A673 (cell line): ENCODE measurements at regions not wholly inside any gene's neighbourhood (a gene's known extent, or its start where the extent isn't known, plus 50 kb on each side); places are given as distances from the start of the nearest gene placed in this dataset.

ENCODE experiments used
- BruUV-seq: library from RNA; stranded (reverse); fragments of 400-500 nt; replicated peaks from 2 replicates; lab custom pipeline; 2021; lab: Mats Ljungman, UMichigan
- CTCF ChIA-PET: fragments of 300-600 bp; sonication (Branson Sonifier 250); formaldehyde crosslinking; loops from one replicate; lab custom pipeline; 2022; ENCODE audit warnings: antibody characterized with exemption; lab: Charles Lee
- POLR2A ChIA-PET: fragments of 300-600 bp; sonication (Branson Sonifier 250); formaldehyde crosslinking; loops from one replicate; lab custom pipeline; 2022; ENCODE audit warnings: antibody characterized with exemption; ENCODE audit not compliant: low non-redundant PET; lab: Charles Lee
- DNase-seq: peaks from one replicate; pipeline ENCODE4 v3.0.0-alpha.2; 2015; ENCODE audit warnings: low spot score
- H3K27ac ChIP-seq: fragments of 200-600 bp; sonication (generic); 2 replicates; pipeline ENCODE4 v1.5.1; 2016; ENCODE audit warnings: mixed run types, low read depth, mild to moderate bottlenecking, mixed read lengths, antibody characterized with exemption, low read length; ENCODE audit not compliant: poor library complexity, severe bottlenecking
- H3K27me3 ChIP-seq: fragments of 200-600 bp; sonication (generic); replicated peaks from 2 replicates; pipeline ENCODE4 v1.6.1; 2017; ENCODE audit warnings: mixed run types, low read depth, mild to moderate bottlenecking, mixed read lengths, antibody characterized with exemption, low read length; ENCODE audit not compliant: insufficient read depth, poor library complexity
- H3K36me3 ChIP-seq: fragments of 200-600 bp; sonication (generic); 2 replicates; pipeline ENCODE4 v1.6.1; 2016; ENCODE audit warnings: mixed run types, mild to moderate bottlenecking, mixed read lengths, antibody characterized with exemption, low read length; ENCODE audit not compliant: insufficient read depth, poor library complexity, severe bottlenecking
- H3K4me1 ChIP-seq: fragments of 200-600 bp; sonication (generic); 2 replicates; pipeline ENCODE4 v1.6.1; 2017; ENCODE audit warnings: mixed run types, mild to moderate bottlenecking, mixed read lengths, antibody characterized with exemption, low read length; ENCODE audit not compliant: insufficient read depth, poor library complexity, severe bottlenecking
- H3K4me3 ChIP-seq: fragments of 200-600 bp; sonication (generic); 2 replicates; pipeline ENCODE4 v1.5.1; 2016; ENCODE audit warnings: low read depth, mixed run types, mild to moderate bottlenecking, mixed read lengths, low read length; ENCODE audit not compliant: poor library complexity, severe bottlenecking
- H3K9me3 ChIP-seq: fragments of 200-600 bp; sonication (generic); 2 replicates; pipeline ENCODE4 v1.6.1; 2016; ENCODE audit warnings: mixed run types, low read depth, mild to moderate bottlenecking, mixed read lengths, antibody characterized with exemption, low read length; ENCODE audit not compliant: poor library complexity, severe bottlenecking
- CTCF ChIP-seq: fragments of 300-800, 200-600 bp; sonication (generic); conservative IDR thresholded peaks from 2 replicates; pipeline ENCODE4 v1.5.1; 2017; ENCODE audit warnings: low read depth, mild to moderate bottlenecking, antibody characterized with exemption, low read length, moderate library complexity, mixed read lengths
- EZH2 ChIP-seq: fragments of 200-600 bp; sonication (generic); IDR thresholded peaks from 2 replicates; pipeline ENCODE4 v1.6.1; 2017; ENCODE audit warnings: borderline replicate concordance, low read depth, mild to moderate bottlenecking, mixed read lengths, antibody characterized with exemption, low read length; ENCODE audit not compliant: poor library complexity, severe bottlenecking
- intact Hi-C: fragments of 100-400 bp; cut with micrococcal nuclease; formaldehyde crosslinking; loops from one replicate; pipeline ENCODE4 v1.10.0; 2022; ENCODE audit not compliant: unreplicated experiment

GRCh38 chr6:74587386-74587785 is 618.5 kb downstream of the COL12A1 start:
- ChIA-PET POLR2A (no interaction called here), CTCF (no interaction called here)
- H3K4me3 ChIP-seq: no peak overlapping the region
- no peaks in the 10 kb centered on the region for H3K4me1 ChIP-seq
- H3K36me3 ChIP-seq: no peaks in the 10 kb centered on the region
- no peaks in the 10 kb centered on the region for H3K9me3 ChIP-seq
- BruUV-seq: no TSS peak
- intact Hi-C loops: no loop called here
- no peak for TF ChIP-seq EZH2
- no peak overlapping the region for H3K27ac ChIP-seq
- no peaks in the 10 kb centered on the region for H3K27me3 ChIP-seq
- DNase-seq: no peak

DNA sequence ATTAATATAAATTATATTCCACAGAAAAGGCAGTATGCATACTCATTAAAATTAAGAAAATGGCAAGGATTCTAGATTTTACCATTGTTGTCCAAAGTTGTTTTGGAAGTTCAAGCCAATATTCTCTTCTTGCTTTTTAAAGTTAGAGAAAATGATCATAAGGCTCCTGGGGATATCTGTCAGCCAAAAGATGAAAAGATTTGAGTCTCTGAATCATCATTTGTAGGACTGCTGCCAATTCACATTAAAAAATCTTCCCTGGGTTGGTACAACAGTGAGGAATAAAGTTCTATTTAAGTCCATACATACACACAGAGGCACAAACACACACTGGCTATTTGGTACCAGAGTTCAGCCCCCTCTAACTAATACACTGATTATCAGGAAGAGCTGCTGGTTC is 620.1 kb downstream of the COL12A1 start:
- Histone ChIP-seq H3K4me3 (no peak overlapping the region), H3K36me3 (no peaks in the 10 kb centered on the region), H3K4me1 (no peaks in the 10 kb centered on the region), H3K9me3 (no peaks in the 10 kb centered on the region), H3K27ac (no peak overlapping the region), H3K27me3 (no peaks in the 10 kb centered on the region)
- ChIA-PET CTCF (no interaction called here), POLR2A (no interaction called here)
- TF ChIP-seq EZH2: no peak
- no peak for TF ChIP-seq CTCF
- BruUV-seq: no TSS peak
- DNase-seq: no peak
- intact Hi-C loops: no loop called here

- H3K27me3 ChIP-seq: no peaks in the 10 kb centered on the region
- no peak overlapping the region for H3K4me3 ChIP-seq
- H3K36me3 ChIP-seq: no peaks in the 10 kb centered on the region
- no peak overlapping the region for H3K27ac ChIP-seq
- TF ChIP-seq CTCF (no peak), EZH2 (no peak)
- H3K9me3 ChIP-seq: no peaks in the 10 kb centered on the region
- ChIA-PET POLR2A (no interaction called here), CTCF (no interaction called here)
- intact Hi-C loops: no loop called here
- BruUV-seq: no TSS peak
- peaks cover 8% of the 10 kb centered on the region for H3K4me1 ChIP-seq
- DNase-seq: no peak
Measured at GRCh38 chr6:74581681-74582080, 624.2 kb downstream of the COL12A1 start.

GRCh38 chr6:74579794-74580193 is 626.1 kb downstream of the COL12A1 start:
- H3K4me1 ChIP-seq: peaks cover 8% of the 10 kb centered on the region
- H3K4me3 ChIP-seq: no peak overlapping the region
- DNase-seq: no peak
- H3K27me3 ChIP-seq: no peaks in the 10 kb centered on the region
- no TSS peak for BruUV-seq
- ChIA-PET CTCF (no interaction called here), POLR2A (no interaction called here)
- intact Hi-C loops: loop anchor here (10.0 kb wide), 2 partner anchors 485 to 625 kb away; partner anchors contain the start of gene COL12A1
- TF ChIP-seq CTCF: no peak
- TF ChIP-seq EZH2: no peak
- no peak overlapping the region for H3K27ac ChIP-seq
- no peaks in the 10 kb centered on the region for H3K36me3 ChIP-seq
- H3K9me3 ChIP-seq: no peaks in the 10 kb centered on the region
